Mesodermal cell (in vitro differentiated cells): ENCODE measurements at regions not wholly inside any gene's neighbourhood (a gene's known extent, or its start where the extent isn't known, plus 50 kb on each side); places are given as distances from the start of the nearest gene placed in this dataset.
"Not testable (repeated sequence)": the region's sequence is repeated elsewhere in the genome, so short reads cannot be mapped to it uniquely, and the experiment has no call there.

Experiments
- H3K27ac ChIP-seq: 2 replicates; pipeline ENCODE4 v1.7.0; 2013; ENCODE audit warnings: mild to moderate bottlenecking, low read depth, low read length, moderate library complexity; ENCODE audit not compliant: severe bottlenecking
- H3K36me3 ChIP-seq: 2 replicates; pipeline ENCODE4 v1.7.1; 2013; ENCODE audit warnings: mild to moderate bottlenecking, low read length, moderate library complexity; ENCODE audit not compliant: control insufficient read depth, insufficient read depth
- H3K4me1 ChIP-seq: one replicate; pipeline ENCODE4 v1.7.1; 2013; ENCODE audit warnings: mild to moderate bottlenecking, low read length; ENCODE audit not compliant: insufficient read depth, control insufficient read depth, poor library complexity, severe bottlenecking
- H3K4me3 ChIP-seq: 2 replicates; pipeline ENCODE4 v1.7.0; 2013; ENCODE audit warnings: low read length, control low read depth, mild to moderate bottlenecking; ENCODE audit not compliant: insufficient read depth, poor library complexity, severe bottlenecking; ENCODE audit errors: extremely low read depth
- H3K9me3 ChIP-seq: 2 replicates; pipeline ENCODE4 v1.7.1; 2013; ENCODE audit warnings: mild to moderate bottlenecking, low read length, moderate library complexity; ENCODE audit not compliant: control insufficient read depth
- WGBS, 2 experiments: methylation state at CpG; one replicate each; pipeline ENCODE4 v1.1.5; 2013; ENCODE audit warnings: missing lambda C conversion rate in 2 of 2; ENCODE audit not compliant: insufficient coverage in 2 of 2; 5-methylcytosine and 5-hydroxymethylcytosine counted together

DNA sequence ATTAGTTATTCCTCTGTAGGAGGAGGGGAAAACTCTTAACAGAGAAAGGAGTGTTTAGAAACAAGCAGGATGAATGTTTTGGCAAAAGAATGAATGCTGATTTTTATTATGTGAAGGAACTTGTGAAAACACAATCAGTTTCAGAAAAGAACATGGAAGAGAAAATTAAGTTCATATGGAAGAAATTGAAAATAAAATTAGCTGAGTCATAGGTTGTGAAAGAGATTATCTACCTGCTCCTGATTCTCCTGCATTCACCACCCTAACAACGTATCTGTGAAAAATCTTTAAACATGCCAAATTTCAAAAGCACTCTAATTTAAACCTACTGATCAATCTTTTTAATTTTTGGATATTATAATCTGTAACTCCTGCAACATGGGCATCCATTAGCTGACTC, 227.3 kb upstream of the RSPO3 start:
- no peaks in the 10 kb centered on the region for H3K36me3 ChIP-seq
- no CpG with 5 or more reads among the region's 1 CpG for WGBS, 2 experiments
- H3K4me1 ChIP-seq: no peaks in the 10 kb centered on the region
- no peak overlapping the region for H3K27ac ChIP-seq
- H3K4me3 ChIP-seq: no peak overlapping the region
- no peaks in the 10 kb centered on the region for H3K9me3 ChIP-seq

DNA sequence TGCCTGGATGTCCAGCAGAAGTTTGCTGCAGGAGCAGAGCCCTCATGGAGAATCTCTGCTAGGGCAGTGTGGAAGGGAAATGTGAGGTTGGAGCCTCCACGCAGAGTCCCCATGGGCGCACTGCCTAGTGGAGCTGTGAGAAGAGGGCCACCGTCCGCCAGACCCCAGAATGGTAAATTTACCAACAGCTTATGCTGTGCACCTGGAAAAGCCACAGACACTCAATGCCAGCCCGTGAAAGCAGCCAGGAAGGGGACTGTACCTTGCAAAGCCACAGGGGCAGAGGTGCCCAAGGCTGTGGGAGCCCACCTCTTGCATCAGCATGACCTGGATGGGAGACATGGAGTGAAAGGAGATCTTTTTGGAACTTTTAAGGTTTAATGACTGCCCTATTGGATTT, 225.6 kb upstream of the RSPO3 start:
- 86 to 94% methylated on average over 4 to 5 of the region's 5 CpGs for WGBS, 2 experiments
- not testable (repeated sequence) for H3K4me3 ChIP-seq, H3K4me1 ChIP-seq, H3K27ac ChIP-seq, H3K36me3 ChIP-seq, H3K9me3 ChIP-seq

DNA sequence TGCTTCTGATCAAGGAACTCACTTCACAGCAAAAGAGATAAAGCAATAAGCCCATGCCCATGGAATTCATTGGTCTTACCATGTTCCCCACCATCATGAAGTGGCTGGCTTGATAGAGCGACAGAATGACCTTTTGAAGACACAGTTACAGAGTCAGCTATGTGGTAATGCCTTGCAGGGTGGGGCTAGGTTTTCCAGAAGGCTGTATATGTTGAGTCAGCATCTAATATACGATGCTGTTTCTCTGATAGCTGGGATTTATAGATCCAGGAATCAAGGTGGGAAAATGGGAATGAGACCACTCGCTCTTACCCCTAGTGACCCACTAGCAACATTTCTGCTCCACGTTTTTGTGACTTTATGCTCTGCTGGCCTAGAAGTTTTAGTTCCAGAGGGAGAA, 220.7 kb upstream of the RSPO3 start:
- H3K36me3 ChIP-seq: no peaks in the 10 kb centered on the region
- H3K9me3 ChIP-seq: no peaks in the 10 kb centered on the region
- WGBS, 2 experiments: 79 to 94% methylated on average over 2 of the region's 4 CpGs
- H3K27ac ChIP-seq: no peak overlapping the region
- H3K4me1 ChIP-seq: no peaks in the 10 kb centered on the region
- no peak overlapping the region for H3K4me3 ChIP-seq

DNA sequence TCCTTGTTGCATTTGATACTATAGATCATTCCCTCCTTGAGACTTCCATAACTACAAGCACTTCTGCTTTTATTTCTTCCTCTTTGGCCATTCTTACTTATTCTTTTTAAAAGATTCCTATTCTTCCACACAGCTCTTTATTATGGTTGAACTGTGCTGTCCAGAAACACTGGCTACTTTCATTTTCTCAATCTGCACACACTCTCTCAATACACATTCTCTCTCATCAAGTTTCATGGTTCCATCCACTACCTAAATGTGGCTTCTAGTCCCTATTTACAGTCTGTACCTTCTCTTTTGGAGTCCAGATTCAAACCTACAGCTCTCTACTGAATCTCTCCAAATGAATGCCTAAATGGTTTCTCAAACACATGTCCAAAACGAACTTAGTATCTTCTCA, 214.3 kb upstream of the RSPO3 start:
- WGBS, 2 experiments: 83 to 100% methylated on average over 1 of the region's 1 CpG
- Histone ChIP-seq H3K9me3 (no peaks in the 10 kb centered on the region), H3K4me3 (no peak overlapping the region), H3K27ac (no peak overlapping the region), H3K36me3 (no peaks in the 10 kb centered on the region), H3K4me1 (no peaks in the 10 kb centered on the region)

DNA sequence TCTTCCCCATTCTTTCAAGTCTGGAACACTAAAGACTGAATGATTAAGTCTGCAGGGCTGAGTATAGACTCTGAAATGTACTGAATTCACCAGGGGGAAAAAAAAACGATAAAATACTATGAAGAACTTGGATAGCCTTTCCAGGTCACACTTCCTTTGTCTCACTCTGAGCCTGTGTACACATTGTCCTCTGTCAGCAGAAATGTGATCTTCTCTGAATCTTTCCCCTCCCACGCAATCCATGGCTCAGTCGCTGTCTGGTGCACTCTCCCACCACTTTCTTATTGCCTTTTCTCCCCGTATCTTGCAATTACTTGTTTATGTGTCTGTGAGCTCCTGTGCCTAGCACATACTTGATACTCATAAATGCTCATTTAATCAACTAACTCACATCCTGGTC, 212.6 kb upstream of the RSPO3 start:
- H3K36me3 ChIP-seq: no peaks in the 10 kb centered on the region
- 90 to 92% methylated on average over 2 to 4 of the region's 4 CpGs for WGBS, 2 experiments
- no peaks in the 10 kb centered on the region for H3K9me3 ChIP-seq
- H3K27ac ChIP-seq: no peak overlapping the region
- H3K4me1 ChIP-seq: no peaks in the 10 kb centered on the region
- no peak overlapping the region for H3K4me3 ChIP-seq

DNA sequence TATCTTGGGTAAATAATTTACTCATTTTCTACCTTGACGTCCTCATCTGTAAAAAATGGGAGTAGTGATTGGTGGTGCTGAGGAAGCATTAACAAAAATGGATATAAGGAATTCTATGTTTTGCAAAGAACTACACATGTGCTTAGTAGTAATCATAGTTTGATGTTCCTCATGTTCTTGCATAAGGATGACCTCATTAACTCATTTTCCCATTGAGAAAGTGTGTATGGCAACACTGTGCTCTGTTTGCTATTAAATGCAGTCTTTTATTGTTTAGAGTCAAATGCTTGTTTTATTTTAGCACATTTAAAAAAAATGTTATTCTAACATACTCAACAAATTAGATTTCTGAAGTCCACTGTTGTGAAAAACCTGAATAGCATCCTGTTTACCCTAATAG, 211.2 kb upstream of the RSPO3 start:
- H3K4me1 ChIP-seq: no peaks in the 10 kb centered on the region
- no peaks in the 10 kb centered on the region for H3K36me3 ChIP-seq
- H3K4me3 ChIP-seq: no peak overlapping the region
- H3K27ac ChIP-seq: no peak overlapping the region
- no peaks in the 10 kb centered on the region for H3K9me3 ChIP-seq
- 86% methylated on average over 1 of the region's 1 CpG; no CpG with 5 or more reads in 1 of the 2 experiments for WGBS, 2 experiments

DNA sequence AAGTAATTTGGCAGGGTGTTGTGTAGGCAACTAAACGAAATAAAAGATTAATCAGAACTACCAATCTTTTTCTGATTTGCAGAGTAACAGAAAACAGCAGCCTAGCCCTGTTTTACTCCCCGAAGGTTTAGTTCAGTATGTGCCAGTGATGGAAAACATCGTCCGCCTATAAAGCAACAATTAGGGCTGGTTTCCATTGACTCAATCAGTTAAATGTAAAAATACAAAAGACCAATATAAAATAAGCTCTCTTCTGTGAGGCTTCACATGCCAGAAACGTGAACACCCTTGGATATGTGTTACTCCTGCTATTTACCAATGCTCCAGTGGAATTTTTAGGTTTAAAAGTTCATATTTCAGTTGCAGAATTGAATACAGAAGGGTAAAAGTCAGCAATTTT, 210.5 kb upstream of the RSPO3 start:
- 81% methylated on average over 4 of the region's 5 CpGs; no CpG with 5 or more reads in 1 of the 2 experiments for WGBS, 2 experiments
- no peaks in the 10 kb centered on the region for H3K36me3 ChIP-seq
- no peaks in the 10 kb centered on the region for H3K9me3 ChIP-seq
- H3K4me1 ChIP-seq: no peaks in the 10 kb centered on the region
- no peak overlapping the region for H3K4me3 ChIP-seq
- no peak overlapping the region for H3K27ac ChIP-seq

DNA sequence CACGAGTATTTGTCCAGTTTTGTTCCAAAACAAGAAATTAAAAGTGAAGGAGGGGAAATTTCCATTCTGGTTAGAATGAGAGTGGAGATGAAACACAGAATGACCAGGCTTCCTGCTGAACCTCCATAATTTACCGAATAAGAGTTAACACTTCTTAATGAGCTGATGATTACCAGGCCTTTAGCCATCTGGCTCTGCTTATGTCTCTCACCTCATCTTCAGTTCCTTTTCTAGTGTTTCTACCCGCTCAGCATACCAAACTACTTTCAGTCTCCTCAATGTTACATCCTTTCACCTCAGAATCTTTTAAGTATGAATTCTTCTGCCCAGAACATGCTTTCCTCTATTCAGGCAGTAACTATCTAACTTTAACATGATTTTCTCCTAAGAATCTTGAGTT, 209.0 kb upstream of the RSPO3 start:
- H3K36me3 ChIP-seq: no peaks in the 10 kb centered on the region

DNA sequence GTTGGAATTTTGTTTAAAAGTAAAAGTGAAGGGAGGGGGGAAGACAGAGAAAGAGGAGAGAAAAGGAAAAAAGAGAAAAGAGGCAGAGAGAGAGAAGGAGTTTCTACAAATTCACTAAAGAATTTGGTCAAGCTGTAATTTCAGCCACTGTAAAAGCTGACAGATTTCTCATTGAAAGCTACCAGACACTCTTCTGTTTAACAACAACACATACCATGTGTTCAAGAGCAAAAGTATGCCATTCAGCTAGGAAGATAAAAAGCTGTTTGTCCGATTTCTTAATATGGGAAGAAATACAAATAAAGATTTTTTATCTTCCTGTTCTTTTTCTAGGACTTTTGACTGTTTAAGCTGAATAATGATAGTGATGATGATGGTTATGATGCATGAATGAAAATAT, 204.8 kb upstream of the RSPO3 start:
- peak overlapping the region; percentile 38 for H3K27ac ChIP-seq
- no CpG with 5 or more reads among the region's 1 CpG for WGBS, 2 experiments
- no peaks in the 10 kb centered on the region for H3K36me3 ChIP-seq
- H3K4me1 ChIP-seq: peaks cover under 1% of the 10 kb centered on the region
- H3K9me3 ChIP-seq: no peaks in the 10 kb centered on the region
- no peak overlapping the region for H3K4me3 ChIP-seq

More for the DNA sequence above, 209.0 kb upstream of the RSPO3 start:
- H3K27ac ChIP-seq: no peak overlapping the region
- H3K4me3 ChIP-seq: no peak overlapping the region
- WGBS, 2 experiments: 61 to 69% methylated on average over 2 to 3 of the region's 3 CpGs
- H3K4me1 ChIP-seq: no peaks in the 10 kb centered on the region
- H3K9me3 ChIP-seq: no peaks in the 10 kb centered on the region

DNA sequence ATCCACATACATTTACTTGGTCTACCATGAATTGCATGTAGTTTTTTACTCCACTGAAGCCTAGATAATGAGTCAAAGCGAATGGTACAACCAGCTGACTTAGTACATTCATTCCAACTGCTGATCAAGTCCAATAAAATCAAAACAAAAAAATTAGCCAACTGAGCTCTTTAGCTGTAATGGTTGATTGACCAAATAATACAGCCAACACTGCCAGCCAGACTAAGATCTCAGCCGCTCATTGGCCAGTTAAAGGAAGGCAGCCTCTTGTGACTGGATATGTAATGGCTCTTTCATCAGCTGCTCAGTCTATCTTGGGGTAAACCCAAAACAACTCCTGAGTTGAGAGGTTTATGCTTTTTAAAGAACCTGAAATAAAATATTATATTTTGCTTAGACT, 204.3 kb upstream of the RSPO3 start:
- Histone ChIP-seq H3K9me3 (no peaks in the 10 kb centered on the region), H3K4me3 (no peak overlapping the region), H3K4me1 (peaks cover 6% of the 10 kb centered on the region), H3K27ac (no peak overlapping the region), H3K36me3 (no peaks in the 10 kb centered on the region)
- 100% methylated on average over 1 of the region's 2 CpGs for WGBS, 2 experiments

DNA sequence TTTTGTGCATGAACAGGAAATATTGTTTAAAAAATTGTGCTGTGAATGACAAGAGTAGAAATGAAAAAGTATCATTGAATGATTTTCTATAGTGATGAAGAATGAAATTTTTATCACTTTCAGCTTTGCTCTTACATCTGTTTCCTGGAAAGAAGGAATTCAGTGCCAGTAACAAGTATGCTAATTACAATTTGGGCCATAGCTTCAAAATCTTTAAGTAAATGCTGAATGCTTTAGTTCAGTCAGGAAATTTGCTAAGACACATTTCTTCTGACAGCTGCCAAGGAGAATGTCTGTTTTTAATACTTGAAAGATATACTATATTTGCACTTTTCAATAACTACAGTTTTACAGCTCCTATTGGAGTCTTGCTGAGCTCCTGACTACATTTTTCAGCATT, 203.7 kb upstream of the RSPO3 start:
- Histone ChIP-seq H3K36me3 (no peaks in the 10 kb centered on the region), H3K4me3 (no peak overlapping the region), H3K9me3 (no peaks in the 10 kb centered on the region), H3K4me1 (peaks cover 12% of the 10 kb centered on the region), H3K27ac (no peak overlapping the region)

DNA sequence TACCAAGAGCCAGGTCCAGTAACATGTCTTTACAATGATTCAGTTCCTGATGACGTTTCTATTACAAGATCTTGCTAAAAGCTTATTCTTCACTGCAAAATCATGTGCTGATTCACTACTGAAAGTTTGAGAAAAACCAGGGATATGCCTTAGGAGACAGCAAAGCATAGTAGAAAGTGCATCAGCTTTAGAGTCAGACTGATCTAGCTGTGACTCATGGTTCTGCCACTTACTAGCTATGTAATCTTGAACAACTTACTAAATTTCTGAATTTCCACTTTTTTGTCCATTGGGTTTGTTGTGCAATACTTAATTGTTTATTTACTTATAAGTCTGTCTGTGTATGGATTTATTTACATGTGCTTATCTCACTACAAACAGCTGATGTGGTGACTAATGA, 198.5 kb upstream of the RSPO3 start:
- Histone ChIP-seq H3K27ac (peak overlapping the region; percentile 78), H3K4me1 (peaks cover 12% of the 10 kb centered on the region), H3K4me3 (no peak overlapping the region), H3K9me3 (no peaks in the 10 kb centered on the region), H3K36me3 (no peaks in the 10 kb centered on the region)
- 50 to 60% methylated on average over 1 of the region's 1 CpG for WGBS, 2 experiments
